ENCODE measurements at regions not wholly inside any gene's neighbourhood (a gene's known extent, or its start where the extent isn't known, plus 50 kb on each side); places are given as distances from the start of the nearest gene placed in this dataset.
A peak's percentile ranks its signal among the peaks of the same experiment; 100 is the strongest.

DNA sequence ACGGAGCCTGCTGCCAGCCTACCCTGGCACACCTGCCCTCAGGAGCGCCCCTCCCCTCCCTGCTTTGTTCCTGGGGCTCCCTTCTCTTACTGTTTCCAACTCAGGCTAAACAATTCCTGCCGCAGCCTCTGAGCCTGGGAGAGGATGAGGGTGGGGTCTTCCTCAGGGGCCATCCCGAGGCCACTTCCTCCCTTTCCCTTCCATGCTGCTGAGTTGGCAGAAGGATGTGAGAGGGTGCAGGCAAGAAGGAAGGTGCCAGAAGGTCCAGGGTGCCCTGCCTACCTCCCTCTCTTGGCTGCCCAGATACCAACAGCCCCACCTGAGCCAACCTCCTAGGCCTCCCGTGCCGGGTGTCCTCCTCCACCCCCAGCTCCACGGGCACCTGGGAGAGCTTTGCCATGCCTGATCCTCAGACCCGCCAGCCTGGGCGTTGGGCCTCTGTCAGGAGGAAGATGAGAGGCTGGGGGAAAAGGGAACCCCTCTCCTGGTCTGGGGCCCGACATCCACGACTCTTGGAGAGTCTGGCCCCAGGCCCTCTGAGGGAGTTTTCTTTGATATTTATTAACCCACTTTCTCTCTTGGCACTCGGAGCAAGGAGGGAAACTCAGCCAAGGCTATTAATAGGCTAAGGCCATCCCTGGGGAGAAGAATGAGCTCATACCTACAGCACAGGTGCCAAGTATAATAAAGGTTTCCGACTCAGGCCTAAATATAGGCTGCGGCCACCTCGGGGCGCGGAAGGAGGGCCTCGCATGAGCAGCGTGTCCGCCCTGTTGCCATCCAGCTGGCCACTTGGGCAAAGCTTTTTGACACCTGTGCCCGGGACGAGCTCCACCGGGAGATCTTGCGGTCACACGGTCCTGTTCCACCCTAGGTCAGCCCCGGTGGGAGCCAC lies 232.0 kb downstream of the ENGASE start:
- DNase-seq: no peak

DNA sequence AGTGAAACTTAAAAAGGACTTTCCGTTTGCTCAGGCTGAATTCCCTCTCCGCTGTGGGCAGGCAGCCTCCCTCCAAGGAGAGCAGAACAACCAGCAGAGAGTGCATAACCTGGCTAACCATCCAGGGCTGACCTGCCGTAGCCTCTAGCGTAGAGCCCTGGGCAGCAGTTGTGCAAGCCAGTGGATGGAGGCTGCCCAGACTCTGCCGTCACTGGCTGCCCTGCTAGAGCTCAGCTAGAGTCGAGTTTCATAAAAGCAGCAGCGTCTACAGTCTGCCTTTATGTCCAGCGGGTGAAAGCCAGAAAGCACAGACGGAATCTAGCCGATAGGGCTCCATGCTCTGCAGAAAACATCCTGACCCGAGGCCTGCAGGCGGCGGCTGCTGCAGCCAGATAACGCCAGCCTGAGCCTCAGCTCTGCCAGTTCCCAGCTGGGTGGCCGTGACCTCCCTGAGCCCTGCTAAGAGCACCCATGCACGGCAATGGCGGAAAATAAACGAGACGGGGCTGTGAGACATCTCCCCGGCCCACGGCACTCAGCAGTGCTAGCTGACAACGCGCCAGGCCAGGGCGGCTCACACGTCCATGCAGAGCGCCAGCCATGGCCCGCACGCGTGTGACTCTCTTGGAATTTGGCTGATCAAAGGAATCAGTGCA lies 231.3 kb downstream of the ENGASE start:
- DNase-seq: no peak

DNA sequence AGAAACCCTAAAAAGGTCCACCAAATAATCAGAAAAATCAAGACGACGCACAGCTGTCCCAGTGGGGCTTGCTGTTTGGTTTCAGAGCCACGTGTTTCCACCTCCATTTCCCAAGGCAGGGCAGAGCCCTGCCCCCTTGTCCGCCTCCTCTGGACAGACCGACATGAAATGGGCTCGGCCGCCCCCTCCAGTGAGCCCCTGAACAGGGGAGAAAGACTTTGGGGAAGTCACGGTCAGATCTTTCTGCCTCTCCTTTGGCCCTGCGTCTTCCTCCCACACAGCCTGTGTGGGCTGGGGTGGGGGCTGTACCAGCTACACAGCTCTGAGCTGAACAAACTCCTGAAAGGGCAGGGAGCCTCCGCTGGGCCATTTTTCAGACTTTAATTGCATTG lies 230.7 kb downstream of the ENGASE start:
- no peak for DNase-seq

DNA sequence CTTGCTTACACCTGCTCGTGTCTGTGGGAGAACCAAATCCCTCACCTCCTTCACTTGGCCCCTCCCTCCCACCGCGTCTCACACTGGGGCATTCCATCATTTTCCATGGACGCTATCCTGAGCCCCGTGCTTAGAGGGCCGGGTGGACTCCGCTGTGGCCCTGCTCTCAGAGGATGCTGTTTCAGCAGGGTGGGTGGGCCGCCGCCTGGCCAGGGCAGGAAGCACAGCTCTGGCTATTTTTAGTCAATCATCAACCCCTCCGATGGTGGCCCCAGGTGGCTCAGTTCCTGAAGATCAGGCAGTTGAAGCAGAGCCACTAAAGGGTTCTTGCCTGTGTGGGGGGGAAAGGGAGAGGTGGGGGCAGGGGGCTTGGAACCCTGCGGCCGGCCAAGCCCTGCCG lies 230.3 kb downstream of the ENGASE start:
- no peak for DNase-seq

DNA sequence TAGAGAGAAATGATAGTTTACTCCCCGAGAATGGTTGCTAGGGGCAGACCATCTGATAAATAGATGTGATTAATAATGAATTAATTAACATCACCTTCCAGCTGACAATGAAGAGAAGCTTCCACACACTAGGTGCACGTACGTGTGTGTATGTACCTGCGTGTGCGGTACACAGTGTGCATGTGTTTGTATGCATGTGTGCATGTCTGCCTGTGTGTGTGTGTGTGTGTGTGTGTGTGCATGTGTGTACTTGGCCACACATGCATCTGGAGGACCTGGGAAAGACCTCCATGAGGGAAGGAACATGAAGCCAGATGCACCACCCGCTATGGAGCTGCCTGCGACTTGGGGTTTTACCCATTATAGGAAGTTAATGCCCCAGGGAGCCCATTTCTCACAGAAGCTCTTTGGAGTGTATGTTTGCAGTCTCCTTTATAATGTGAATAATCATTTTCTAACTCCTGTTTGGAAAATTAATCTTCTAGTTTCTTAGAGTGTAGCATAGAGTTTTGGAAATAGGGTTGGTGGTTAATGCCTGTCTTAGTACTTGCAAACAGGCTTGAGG lies 229.1 kb downstream of the ENGASE start:
- DNase-seq: no peak

DNA sequence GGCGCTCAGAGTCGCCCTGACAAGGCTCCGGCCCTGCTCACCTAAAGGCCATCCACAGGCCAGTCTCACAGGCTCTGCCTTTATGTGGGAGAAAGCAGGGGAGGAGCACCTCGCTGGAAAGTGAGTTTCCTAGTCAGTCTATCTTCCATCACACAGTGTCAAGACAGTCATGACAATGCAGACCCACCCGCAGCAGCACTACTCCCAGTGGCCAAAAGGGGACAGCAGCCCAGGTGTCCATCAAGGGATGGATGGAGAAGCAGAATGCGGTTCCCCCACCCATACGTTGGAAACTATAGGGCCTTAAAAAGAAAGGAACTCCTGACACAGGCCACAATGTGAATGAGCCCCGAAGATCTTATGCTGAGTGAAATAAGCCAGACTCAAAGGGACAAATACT lies 226.8 kb downstream of the ENGASE start:
- no peak for DNase-seq

DNA sequence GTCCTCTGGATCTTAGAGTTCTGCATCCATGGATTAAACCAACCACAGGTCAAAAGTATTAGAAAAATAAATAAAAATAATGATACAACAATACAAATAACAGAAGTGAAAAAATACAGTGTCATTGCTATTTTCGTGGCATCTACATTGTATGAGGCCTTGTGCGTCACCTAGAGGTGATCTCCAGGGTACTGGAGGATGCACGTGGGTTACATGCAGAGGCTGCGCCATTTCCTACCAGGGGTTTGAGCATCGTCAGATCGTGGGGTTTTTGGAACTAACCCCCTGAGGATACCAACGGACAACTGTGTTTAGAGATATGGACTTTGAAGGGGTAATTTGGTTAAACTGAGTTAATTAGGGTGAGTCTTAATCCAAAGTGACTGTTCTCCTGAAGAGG lies 224.7 kb downstream of the ENGASE start:
- no peak for DNase-seq

DNA sequence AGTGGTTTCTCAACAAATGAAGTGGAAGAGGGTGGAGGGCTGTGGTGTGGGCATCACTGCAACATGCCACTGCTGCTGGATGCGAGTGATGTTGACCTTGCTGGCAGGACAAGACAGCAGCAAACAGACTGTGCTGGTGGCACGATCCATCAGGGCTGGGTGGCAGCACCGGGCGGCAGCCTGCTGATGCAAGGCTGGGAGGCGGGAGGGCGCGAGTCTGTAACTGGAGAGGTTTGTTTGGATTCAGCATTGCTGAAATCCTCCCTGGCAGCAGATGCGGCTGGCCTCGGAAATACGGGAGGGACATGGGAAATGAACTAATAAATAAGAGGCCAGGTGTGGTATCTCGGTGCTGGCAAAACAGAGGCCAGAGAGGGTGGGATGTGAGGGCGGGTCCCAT lies 224.2 kb downstream of the ENGASE start:
- DNase-seq: no peak

DNA sequence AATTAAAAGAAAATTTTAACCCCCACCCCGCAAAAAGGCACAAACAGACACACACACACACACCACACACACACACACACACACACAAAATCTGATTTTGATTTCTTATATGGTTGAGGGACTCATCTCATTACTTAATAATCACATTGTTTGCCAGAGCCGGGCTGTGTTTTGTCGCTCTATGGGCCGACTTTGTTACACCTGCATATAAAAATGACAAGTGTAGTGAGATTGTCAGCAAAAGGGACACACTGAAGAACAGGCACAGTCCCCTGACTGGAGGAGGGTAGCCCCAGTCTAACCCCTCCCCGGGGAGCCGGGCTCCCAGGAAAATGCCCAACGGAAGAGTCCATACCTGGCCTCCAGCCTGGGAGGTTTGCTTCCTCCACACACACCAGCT lies 221.6 kb downstream of the ENGASE start:
- no peak for DNase-seq

DNA sequence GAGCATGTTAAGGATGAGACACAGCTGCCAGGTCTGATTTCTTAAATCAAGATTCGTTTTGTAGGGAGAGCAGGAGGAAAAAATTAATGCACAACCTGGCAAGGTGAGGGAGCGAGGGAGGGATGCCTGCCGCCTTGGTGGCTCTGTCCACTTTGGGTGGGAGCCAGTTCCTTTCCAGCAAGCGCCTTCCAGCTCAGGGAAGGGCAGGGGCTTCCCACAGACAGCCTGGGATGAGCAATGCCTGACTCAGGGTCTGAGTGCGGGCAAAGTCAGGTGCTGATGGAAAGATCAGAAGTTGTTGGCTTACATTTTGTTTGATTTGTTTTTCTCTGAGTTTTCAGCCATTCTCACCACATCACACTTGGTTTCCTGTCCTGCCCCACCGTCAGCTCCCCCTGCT lies 220.7 kb downstream of the ENGASE start:
- DNase-seq: no peak

DNA sequence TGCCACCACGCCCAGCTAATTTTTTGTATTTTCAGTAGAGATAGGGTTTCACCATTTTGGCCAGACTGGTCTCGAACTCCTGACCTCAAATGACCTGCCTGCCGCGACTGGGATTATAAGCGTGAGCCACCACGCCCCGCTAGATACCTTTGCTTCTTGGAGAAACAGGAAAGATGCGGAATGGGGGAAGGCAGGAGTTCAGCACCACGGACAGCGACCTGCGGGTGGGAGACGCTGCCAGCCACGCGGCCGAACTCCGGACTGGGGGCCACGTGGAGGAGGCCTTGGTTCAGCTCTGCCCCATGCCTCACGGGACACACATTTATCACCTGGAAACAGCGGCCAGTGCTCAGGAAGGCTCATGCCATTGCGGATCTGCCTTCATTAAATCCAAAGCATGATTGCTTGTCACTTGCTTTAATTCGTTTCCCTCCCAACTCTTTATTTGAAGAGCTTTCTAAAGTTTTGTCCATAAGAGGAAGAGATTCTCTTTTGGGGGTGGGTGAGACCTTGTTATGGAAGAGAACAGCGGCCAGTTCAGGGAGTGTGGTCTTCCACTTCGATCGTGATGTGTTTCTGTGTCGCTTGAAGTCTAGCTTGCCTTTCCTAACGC lies 219.9 kb downstream of the ENGASE start:
- peak; percentile 37 for DNase-seq

DNA sequence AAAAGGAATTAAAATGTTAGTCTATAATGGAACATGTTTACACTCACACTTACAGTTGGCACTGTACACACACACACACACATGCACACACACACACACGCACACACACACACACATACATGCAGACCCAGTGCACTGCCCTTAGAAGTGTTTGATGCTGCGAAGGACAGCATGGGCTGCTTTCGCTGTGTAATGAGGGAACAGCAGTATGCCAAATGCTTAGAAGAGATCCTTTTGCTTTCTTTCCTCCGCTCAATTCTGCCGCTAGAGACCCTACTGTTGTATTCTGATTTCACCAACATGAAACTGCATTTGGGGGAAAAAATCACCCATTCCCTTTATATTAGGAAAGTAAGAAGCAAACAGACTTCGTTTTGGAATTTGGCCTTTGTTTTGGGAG lies 217.9 kb downstream of the ENGASE start:
- DNase-seq: no peak

DNA sequence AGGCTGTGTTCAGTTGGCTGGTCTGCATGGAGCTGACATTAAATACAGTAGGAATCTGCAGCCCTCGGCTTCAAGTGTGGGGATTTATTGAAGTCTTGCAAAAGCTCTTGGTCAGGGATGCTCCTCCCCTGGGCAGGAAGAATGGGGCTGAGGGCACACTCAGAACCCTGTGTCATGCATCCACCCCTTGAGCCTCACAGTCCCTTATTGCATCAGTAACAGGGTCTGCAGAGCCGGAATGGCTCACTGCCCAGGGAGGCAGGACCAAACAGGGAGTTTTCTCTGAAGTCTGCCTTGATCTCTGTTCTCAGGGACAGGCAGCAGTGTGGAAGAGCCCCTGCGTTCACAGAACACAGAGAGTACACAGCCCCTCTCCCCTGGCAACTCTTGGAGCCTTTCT lies 216.8 kb downstream of the ENGASE start:
- no peak for DNase-seq

DNA sequence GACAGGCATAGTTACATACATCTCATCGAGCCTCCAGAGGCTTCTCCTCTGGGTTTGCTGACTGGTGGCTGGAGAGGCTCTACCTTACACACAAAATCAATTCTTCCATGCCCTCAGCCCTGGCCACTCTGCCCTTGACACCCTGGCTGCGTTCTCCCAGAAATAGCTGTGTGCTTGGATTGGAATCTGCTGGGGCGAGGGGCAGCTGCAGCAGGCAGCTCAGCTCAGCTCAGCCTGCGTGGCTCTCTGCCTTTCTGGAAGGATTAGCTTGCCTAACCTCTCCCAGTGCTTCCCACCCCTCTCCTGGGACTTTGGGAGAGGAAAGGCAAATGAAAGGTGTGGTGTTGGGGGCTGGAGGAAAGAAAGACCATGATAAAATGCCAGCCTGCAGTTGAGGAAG lies 216.1 kb downstream of the ENGASE start:
- no peak for DNase-seq

DNA sequence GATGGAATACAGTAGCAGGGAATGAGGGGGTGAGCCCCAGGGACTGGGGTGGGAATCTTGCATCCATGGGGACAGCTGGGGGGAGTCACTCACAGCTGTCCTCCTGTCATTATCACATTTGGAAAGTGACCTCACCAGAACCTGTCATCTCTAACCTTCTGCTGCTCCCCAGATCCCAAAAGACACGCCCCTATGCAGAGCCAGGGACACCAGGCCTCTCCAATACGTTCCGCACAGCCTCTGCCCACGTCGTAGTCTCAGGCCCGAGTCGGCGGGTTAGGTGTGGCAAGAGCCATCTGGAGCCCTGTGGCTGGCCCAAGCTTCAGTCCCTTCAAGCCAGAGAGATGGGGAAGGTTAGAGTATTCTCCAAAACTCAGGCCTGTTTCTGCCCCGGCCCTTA lies 214.3 kb downstream of the ENGASE start:
- no peak for DNase-seq

DNA sequence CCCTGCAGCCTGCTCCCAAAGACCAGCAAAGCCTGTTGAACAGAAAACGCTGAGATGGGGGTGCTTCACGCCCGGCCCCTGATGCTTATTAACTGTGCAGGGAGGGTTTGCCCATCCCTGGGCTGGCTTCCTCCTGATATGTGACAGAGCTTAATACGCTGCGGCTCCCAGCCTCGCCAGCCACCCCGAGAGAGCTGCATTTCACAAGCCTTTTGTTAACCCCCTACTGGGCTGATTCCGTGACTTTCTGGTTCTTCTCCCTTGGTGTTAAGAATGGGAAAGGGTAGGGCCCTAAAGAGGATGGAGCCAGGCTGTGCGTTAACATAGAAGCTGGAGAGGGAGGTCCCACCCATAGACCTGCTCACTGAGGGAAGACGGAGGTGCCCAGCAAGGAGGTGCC lies 211.8 kb downstream of the ENGASE start:
- no peak for DNase-seq

DNA sequence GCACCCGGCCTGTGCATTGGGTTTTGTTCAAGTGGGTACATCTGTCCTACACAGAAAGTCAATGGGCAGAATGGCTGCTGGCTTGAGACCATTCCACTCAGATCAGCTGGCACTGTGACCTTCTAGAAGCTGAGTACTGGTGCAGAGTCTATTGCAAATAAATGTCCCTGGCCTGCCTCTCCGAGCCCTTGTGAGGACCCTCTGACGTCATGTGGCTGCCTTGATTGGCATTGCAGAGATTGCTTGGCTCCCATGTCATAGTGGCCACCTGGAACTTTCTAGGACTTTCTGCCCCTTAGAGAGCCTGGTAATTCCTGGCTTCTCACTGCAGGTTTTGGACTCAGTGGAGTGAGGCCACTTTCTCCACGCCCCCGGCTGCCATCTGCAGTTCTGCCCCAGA lies 211.3 kb downstream of the ENGASE start:
- DNase-seq: no peak

DNA sequence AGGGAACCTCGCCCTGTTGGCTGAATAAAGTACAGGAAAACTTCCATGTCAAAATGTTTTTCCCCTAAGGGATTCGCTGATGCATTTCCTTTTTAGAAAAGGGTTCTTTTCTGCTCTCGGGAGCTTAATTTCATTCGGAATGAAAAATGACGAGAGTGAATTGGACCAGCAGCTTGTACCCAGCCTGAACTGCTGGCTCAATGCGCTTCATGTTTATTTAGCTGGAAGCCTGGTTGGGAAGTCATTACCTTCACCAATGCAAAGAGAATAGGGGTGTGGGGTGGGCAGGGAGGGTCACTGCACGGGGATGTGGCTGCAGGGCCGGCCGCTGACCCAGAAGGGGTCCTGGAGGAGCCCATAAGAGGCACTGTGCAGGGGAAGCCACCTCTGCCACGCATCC lies 207.7 kb downstream of the ENGASE start:
- no peak for DNase-seq

DNA sequence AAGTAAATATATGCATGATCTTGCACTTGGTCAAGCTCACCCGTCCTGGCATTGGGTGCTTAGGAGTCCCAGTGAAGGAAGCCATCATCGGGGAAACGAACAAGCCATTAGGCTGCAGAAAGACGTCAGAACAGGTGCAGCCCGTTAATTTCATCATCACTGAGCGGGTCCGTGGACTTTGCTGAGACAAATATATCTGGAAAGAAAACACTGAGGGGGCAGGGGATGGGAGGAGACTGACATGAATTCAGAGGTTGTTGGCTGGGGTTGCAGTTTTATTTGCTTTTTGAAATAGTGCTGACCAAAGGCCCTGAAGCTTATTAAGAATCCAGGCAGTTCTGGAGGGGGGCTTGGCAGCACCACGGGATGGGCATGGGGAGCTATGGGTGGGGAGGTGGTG lies 207.2 kb downstream of the ENGASE start:
- no peak for DNase-seq

DNA sequence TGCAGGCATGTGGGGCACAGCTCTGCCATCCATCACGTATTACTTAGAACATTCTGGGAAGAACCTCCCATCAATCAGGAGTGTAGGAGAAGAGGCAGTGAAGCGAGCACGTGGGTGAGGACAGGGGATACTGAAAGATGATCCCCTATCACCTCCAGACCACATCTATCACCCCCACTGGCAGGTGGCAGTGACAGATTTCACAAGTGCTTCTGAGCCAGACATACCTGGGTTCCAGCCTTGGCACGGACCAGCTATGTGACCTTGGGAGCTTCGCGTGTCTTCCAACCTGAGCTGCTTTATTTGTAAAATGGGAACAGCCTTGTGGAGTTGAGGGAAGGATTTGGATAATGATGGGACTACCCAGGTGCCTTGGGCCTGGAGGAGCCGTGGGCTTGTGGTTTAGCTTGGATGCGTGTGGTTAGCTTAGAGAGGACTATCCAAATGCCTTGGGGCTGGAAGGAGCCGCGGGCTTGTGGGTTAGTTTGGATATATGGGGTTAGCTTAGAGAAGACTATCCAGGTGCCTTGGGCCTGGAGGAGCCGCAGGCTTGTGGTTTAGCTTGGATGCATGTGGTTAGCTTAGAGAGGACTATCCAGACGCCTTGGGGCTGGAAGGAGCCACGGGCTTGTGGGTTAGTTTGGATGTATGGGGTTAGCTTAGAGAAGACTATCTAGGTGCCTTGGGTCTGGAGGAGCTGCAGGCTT lies 206.4 kb downstream of the ENGASE start:
- DNase-seq: no peak

DNA sequence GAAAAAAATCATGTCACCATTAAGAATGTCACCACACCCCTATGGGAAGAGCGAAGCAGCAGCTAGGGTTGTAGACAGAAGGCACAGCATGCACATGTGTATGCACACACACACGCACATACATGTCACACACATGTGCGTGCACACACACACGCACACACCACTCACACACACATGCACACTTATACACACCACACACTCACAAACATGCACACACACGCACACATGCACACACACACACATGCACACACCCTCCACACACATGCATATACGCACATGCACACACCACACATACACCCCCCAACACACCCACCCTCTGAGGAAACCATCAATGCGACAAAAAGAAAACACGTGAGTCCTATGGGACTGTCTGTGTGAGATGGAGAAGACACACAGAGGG lies 205.4 kb downstream of the ENGASE start:
- DNase-seq: no peak

DNA sequence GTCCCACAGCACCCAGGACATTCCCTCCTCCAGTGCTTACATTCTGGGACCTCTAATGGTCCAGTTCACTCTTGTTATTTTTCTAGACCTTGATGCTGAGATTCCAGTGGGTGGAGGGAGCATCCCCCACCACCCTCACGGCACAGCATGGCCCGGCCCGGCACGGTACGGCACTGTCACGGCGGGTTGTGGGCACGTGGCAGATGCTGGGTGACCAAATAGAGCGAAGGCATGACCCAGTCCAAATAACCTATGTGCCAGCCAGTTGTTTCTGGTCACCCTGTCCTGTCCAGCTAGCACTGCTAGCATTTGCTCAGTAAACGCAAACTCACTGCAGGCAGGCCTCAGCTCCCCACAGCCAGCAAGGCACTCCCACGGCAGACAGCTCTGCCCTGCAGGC lies 204.7 kb downstream of the ENGASE start:
- DNase-seq: no peak

DNA sequence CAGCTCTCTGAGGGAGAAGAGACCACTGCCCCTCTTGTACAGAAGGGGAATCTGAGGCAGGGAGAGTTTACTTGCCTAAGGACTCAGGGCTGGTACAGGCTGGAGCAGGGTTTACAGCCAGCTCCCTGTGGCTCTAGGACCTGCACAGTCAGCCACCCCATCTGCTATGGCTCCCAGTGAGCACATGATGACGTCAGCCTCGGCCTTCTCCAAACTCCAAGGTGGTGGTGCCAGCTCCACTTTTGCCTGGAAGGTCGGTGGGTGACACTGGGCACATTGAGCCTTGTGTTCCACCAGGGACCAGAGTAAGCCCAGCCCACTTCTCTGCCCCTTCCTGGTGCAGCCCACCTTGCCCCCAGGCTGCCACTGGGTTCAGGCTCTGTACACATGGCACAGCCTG lies 202.2 kb downstream of the ENGASE start:
- no peak for DNase-seq
